Lower lobe of right lung (tissue), 2 donors: ENCODE measurements at regions not wholly inside any gene's neighbourhood (a gene's known extent, or its start where the extent isn't known, plus 50 kb on each side); places are given as distances from the start of the nearest gene placed in this dataset.
A peak's percentile ranks its signal among the peaks of the same experiment; 100 is the strongest.
"Not testable (repeated sequence)": the region's sequence is repeated elsewhere in the genome, so short reads cannot be mapped to it uniquely, and the experiment has no call there.

Source experiments
- ATAC-seq, 2 donors: fragments of 200-7000 bp; cut with Tn5 transposase; one replicate each; pipeline ENCODE4 v1.9.1; 2020 to 2022; ENCODE audit warnings: mild to moderate bottlenecking in 2 of 2, moderate library complexity in 2 of 2
- DNase-seq: peaks from one replicate; pipeline ENCODE4 v3.0.0-alpha.2; 2020
- H3K27ac ChIP-seq: fragments of 200-600 bp; one replicate; pipeline ENCODE4 v1.8.0; 2022
- H3K27me3 ChIP-seq: fragments of 200-600 bp; one replicate; pipeline ENCODE4 v1.8.0; 2022; ENCODE audit warnings: low read depth
- H3K36me3 ChIP-seq: fragments of 200-600 bp; one replicate; pipeline ENCODE4 v1.8.0; 2022; ENCODE audit warnings: mild to moderate bottlenecking
- H3K4me1 ChIP-seq: fragments of 200-600 bp; one replicate; pipeline ENCODE4 v1.8.0; 2022
- H3K4me3 ChIP-seq: fragments of 200-600 bp; one replicate; pipeline ENCODE4 v1.8.0; 2022; ENCODE audit warnings: mild to moderate bottlenecking
- H3K9me3 ChIP-seq: fragments of 200-600 bp; one replicate; pipeline ENCODE4 v1.8.0; 2022
- CTCF ChIP-seq: fragments of 200-600 bp; IDR thresholded peaks from one replicate; pipeline ENCODE4 v1.8.0; 2022; ENCODE audit warnings: antibody characterized with exemption, mild to moderate bottlenecking
- intact Hi-C: fragments of 100-400 bp; cut with DNase I; formaldehyde crosslinking; loops from one replicate; pipeline ENCODE4 v1.11.0; 2022
- donor health status: DM: no; HTN: yes; CAD: no; lungs with severe emphysema.

GRCh38 chr12:17148706-17149105 is 542.7 kb upstream of the LMO3 start:
- H3K9me3 ChIP-seq, result no peaks in the 10 kb centered on the region
- H3K4me1 ChIP-seq, result no peaks in the 10 kb centered on the region
- no peak for TF ChIP-seq CTCF
- no peaks in the 10 kb centered on the region for H3K36me3 ChIP-seq
- no peak overlapping the region for H3K27ac ChIP-seq
- no peak overlapping the region for H3K4me3 ChIP-seq
- intact Hi-C loops, result no loop called here
- no peak for DNase-seq
- no peaks in the 10 kb centered on the region for H3K27me3 ChIP-seq
- ATAC-seq, result no peak

- no peak for ATAC-seq
- no peak for TF ChIP-seq CTCF
- Histone ChIP-seq H3K4me1 (no peaks in the 10 kb centered on the region), H3K4me3 (no peak overlapping the region), H3K36me3 (no peaks in the 10 kb centered on the region), H3K27ac (no peak overlapping the region), H3K27me3 (no peaks in the 10 kb centered on the region), H3K9me3 (no peaks in the 10 kb centered on the region)
- no peak for DNase-seq
- intact Hi-C loops, result no loop called here
These were observed 536.9 kb upstream of the LMO3 start for GRCh38 chr12:17142856-17143255.

GRCh38 chr12:17139931-17140330 is 534.0 kb upstream of the LMO3 start:
- Histone ChIP-seq H3K4me3 (no peak overlapping the region), H3K27ac (no peak overlapping the region), H3K4me1 (no peaks in the 10 kb centered on the region), H3K9me3 (no peaks in the 10 kb centered on the region), H3K27me3 (no peaks in the 10 kb centered on the region), H3K36me3 (no peaks in the 10 kb centered on the region)
- no peak for TF ChIP-seq CTCF
- no peak for ATAC-seq
- DNase-seq, result no peak
- intact Hi-C loops, result no loop called here

- Histone ChIP-seq H3K27me3 (no peaks in the 10 kb centered on the region), H3K27ac (no peak overlapping the region), H3K36me3 (no peaks in the 10 kb centered on the region), H3K9me3 (no peaks in the 10 kb centered on the region), H3K4me1 (no peaks in the 10 kb centered on the region), H3K4me3 (no peak overlapping the region)
- intact Hi-C loops, result no loop called here
- ATAC-seq (no peak), DNase-seq (no peak)
- no peak for TF ChIP-seq CTCF
These were observed 531.4 kb upstream of the LMO3 start for GRCh38 chr12:17137396-17137795.

GRCh38 chr12:17134315-17134714 is 528.4 kb upstream of the LMO3 start:
- Histone ChIP-seq H3K4me3 (no peak overlapping the region), H3K27ac (no peak overlapping the region), H3K4me1 (no peaks in the 10 kb centered on the region), H3K36me3 (no peaks in the 10 kb centered on the region), H3K9me3 (no peaks in the 10 kb centered on the region), H3K27me3 (no peaks in the 10 kb centered on the region)
- intact Hi-C loops, result no loop called here
- TF ChIP-seq CTCF, result no peak
- DNase-seq, result no peak
- ATAC-seq, result no peak

- no peak for ATAC-seq
- intact Hi-C loops, result no loop called here
- DNase-seq, result no peak
- Histone ChIP-seq H3K36me3 (no peaks in the 10 kb centered on the region), H3K9me3 (no peaks in the 10 kb centered on the region), H3K4me1 (no peaks in the 10 kb centered on the region), H3K27me3 (no peaks in the 10 kb centered on the region), H3K27ac (no peak overlapping the region), H3K4me3 (no peak overlapping the region)
- no peak for TF ChIP-seq CTCF
These were observed 526.4 kb upstream of the LMO3 start for GRCh38 chr12:17132336-17132735.

GRCh38 chr12:17116538-17116937 is 510.6 kb upstream of the LMO3 start:
- H3K27me3 ChIP-seq, H3K4me3 ChIP-seq, H3K4me1 ChIP-seq, H3K27ac ChIP-seq, H3K9me3 ChIP-seq, intact Hi-C loops, ATAC-seq, H3K36me3 ChIP-seq: not testable (repeated sequence)
- DNase-seq, result peak; percentile 24
